ENCODE measurements at regions not wholly inside any gene's neighbourhood (a gene's known extent, or its start where the extent isn't known, plus 50 kb on each side); places are given as distances from the start of the nearest gene placed in this dataset.

DNA sequence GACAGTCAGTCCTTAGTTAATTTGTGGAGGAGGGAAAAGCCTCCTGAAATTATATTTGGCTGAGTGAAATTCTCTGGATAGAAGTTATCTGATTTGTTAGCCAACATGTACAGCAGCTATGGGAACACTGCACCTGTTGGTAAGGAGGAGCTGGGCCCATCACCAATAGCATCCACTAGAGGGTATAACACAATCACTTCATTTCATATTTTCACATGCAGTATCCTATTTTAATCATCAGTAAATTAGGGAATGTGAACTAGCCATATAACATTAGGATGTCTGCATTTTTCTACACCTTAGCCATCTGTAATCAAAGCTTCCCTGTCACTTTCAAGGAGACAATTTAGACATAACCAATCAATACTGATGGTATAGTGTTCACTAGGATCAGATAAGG lies 818.4 kb upstream of the CDH2 start:
- CTCF ChIA-PET = no interaction called here
- no peak overlapping the region for H3K27ac Mint-ChIP-seq

DNA sequence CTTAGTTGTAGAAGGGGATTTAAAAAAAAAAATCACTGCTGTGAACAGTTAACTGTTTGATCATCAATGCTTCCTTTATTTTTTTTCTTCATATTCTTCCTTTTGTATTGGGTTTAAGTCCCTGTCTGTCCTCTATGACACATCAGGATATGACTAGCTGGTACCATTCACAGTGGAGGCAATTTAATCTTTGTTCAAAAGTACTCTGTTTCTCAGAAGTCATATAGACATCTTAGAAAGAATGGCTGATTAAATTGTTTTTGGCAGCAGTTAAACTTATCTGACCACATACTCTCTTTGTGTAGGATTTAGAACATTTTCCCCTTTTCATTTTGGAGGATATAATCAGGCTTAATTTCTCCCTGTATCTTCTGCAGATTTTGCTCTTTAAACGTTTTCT lies 807.8 kb upstream of the CDH2 start:
- POLR2A ChIA-PET = no interaction called here

More for the DNA sequence above, 818.4 kb upstream of the CDH2 start:
- DNase-seq = no peak
- Mint-ChIP-seq H3K27me3 (ENCODE audit: low read depth) (no peaks in the 10 kb centered on the region), H3K9me3 (ENCODE audit: insufficient read depth) (peaks cover 11% of the 10 kb centered on the region), H3K4me1 (ENCODE audit: low read depth) (no peaks in the 10 kb centered on the region), H3K4me3 (no peak overlapping the region), H3K36me3 (ENCODE audit: low read depth) (no peaks in the 10 kb centered on the region)
- no peak for ATAC-seq
- POLR2A ChIA-PET = no interaction called here

DNA sequence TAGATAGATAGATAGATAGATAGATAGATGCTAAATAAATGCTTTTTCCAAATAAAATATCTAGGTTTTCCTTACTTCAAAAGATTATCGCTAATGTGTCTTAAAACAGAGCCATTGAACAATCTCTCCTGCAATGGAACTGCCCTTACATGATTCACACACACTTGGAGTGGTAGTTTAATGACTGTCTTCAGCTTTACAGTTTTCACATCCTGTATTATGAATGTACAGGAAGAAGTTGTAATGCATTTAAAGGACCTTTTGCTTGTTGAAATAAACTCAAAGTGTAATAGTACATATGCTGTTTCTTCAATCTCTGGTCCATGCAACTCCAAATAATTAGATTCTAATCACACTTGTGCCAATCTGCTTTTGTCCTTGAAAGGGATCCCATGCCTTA lies 797.6 kb upstream of the CDH2 start:
- CTCF ChIA-PET = no interaction called here
- Mint-ChIP-seq H3K27me3 (ENCODE audit: low read depth) (no peaks in the 10 kb centered on the region), H3K36me3 (ENCODE audit: low read depth) (no peaks in the 10 kb centered on the region), H3K9me3 (ENCODE audit: insufficient read depth) (peaks cover 41% of the 10 kb centered on the region), H3K4me1 (ENCODE audit: low read depth) (no peaks in the 10 kb centered on the region), H3K27ac (no peak overlapping the region), H3K4me3 (no peak overlapping the region)
- ATAC-seq = no peak
- DNase-seq = no peak
- POLR2A ChIA-PET = no interaction called here

More for the DNA sequence above, 807.8 kb upstream of the CDH2 start:
- Mint-ChIP-seq H3K27ac (no peak overlapping the region), H3K9me3 (ENCODE audit: insufficient read depth) (peaks cover 13% of the 10 kb centered on the region), H3K36me3 (ENCODE audit: low read depth) (no peaks in the 10 kb centered on the region), H3K4me1 (ENCODE audit: low read depth) (no peaks in the 10 kb centered on the region), H3K4me3 (no peak overlapping the region), H3K27me3 (ENCODE audit: low read depth) (no peaks in the 10 kb centered on the region)
- CTCF ChIA-PET = no interaction called here
- DNase-seq (no peak), ATAC-seq (no peak)

DNA sequence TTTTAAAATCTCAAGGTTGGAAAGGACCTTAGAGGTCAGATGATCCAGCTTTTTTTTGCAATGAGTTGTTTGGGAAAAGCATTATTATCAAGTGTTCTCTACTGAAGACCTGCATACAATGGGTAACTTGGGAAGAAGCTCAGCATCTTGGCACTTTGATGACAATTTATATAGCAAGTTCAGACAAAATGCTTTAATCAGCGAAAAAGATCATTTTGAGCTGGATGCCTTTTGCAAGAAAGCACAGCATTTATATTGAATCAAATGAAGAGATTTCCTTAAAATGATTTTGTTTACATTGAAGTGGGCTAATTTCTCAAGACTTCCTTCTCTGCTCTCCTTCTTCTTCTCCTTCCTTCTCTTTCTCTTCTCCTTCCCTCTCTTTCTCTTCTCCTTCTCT lies 796.4 kb upstream of the CDH2 start:
- Mint-ChIP-seq H3K36me3 (ENCODE audit: low read depth) (no peaks in the 10 kb centered on the region), H3K4me3 (no peak overlapping the region), H3K4me1 (ENCODE audit: low read depth) (no peaks in the 10 kb centered on the region), H3K9me3 (ENCODE audit: insufficient read depth) (peaks cover 41% of the 10 kb centered on the region), H3K27ac (no peak overlapping the region), H3K27me3 (ENCODE audit: low read depth) (no peaks in the 10 kb centered on the region)
- ChIA-PET CTCF (no interaction called here), POLR2A (no interaction called here)
- DNase-seq (no peak), ATAC-seq (no peak)

DNA sequence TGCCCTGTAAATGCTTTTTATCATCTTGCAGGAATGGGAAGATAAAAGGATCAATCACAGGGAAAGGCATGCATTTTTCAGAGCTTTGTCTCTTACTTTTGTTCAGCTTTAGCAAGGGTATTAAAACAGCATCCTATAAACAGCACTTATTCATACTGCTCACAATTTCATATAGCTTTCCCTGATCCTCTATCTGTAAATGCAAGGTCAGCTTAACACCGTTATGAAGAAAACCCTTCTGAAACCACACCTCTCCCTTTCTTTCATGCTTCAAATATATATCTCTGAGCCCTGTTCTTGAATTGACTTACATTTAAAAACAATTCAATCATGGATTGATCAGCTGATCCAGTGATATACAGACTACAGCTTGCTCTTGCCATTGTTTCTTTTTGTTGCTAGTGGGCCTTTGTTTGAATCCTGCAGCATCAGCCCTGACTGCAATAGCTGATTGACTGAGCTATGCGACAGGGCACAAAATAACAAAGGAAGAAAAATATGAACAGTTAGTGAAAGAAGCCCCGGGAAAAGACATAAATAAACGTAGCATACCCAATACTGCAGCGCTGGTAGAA lies 795.5 kb upstream of the CDH2 start:
- Mint-ChIP-seq H3K36me3 (ENCODE audit: low read depth) (no peaks in the 10 kb centered on the region), H3K4me1 (ENCODE audit: low read depth) (no peaks in the 10 kb centered on the region), H3K4me3 (no peak overlapping the region), H3K9me3 (ENCODE audit: insufficient read depth) (peaks cover 34% of the 10 kb centered on the region), H3K27ac (no peak overlapping the region), H3K27me3 (ENCODE audit: low read depth) (no peaks in the 10 kb centered on the region)
- ChIA-PET POLR2A (no interaction called here), CTCF (no interaction called here)
- ATAC-seq (no peak), DNase-seq (no peak)

DNA sequence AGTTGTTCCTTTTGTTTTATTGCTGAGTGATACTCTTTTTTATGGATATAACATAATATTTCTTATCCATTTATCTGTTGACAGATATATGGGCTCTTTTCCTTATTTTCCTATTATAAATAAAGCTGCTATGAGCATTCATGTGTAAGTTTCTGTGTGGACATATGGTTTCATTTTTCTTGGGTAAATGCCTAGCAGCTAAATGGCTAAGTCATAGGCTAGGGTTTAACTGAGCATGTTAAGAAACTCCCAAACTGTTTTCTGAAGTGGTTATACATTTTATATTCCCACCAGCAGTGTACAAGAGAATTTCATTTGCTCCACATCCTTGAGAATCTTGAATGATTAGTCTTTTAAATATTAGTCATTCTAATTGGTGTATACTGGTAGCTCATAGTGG lies 786.6 kb upstream of the CDH2 start:
- Mint-ChIP-seq H3K4me1 (ENCODE audit: low read depth) (no peaks in the 10 kb centered on the region), H3K27ac (no peak overlapping the region), H3K9me3 (ENCODE audit: insufficient read depth) (peaks cover 11% of the 10 kb centered on the region), H3K27me3 (ENCODE audit: low read depth) (no peaks in the 10 kb centered on the region), H3K36me3 (ENCODE audit: low read depth) (no peaks in the 10 kb centered on the region), H3K4me3 (no peak overlapping the region)
- ATAC-seq = no peak
- CTCF ChIA-PET = no interaction called here
- no peak for DNase-seq
- POLR2A ChIA-PET = no interaction called here

DNA sequence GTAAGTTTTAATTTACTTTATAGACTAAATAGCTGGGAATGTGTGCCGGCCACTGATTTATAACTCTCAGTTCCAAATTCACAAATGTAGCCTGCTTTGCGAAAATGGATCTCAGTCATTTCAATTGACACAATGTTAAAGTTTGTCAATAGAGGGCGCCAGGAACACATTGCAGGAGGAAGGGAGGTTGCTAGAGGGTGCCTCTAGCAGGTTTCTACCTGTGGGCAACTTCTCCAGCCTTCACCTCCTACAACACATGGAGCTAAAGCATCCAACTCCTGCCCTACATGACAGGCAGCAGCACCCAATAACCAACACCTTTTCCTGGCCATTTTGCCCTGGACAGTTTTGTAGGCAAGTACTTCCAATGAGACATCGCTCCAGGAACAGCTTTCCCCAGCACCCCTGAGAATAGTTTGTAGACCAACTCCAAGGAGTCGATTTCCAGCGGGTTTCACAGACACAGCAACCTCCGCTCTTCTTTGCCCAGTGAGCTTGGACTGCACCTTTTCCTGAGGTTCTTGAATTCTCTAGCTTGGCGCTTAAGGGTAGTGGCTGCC lies 784.8 kb upstream of the CDH2 start:
- H3K9me3 Mint-ChIP-seq (ENCODE audit: insufficient read depth) = peaks cover 6% of the 10 kb centered on the region
- no peak for DNase-seq
- H3K4me1 Mint-ChIP-seq (ENCODE audit: low read depth) = no peaks in the 10 kb centered on the region
- no peaks in the 10 kb centered on the region for H3K36me3 Mint-ChIP-seq (ENCODE audit: low read depth)
- no peak overlapping the region for H3K27ac Mint-ChIP-seq
- no peak for ATAC-seq
- H3K4me3 Mint-ChIP-seq = no peak overlapping the region
- POLR2A ChIA-PET = no interaction called here
- no peaks in the 10 kb centered on the region for H3K27me3 Mint-ChIP-seq (ENCODE audit: low read depth)
- CTCF ChIA-PET = no interaction called here

DNA sequence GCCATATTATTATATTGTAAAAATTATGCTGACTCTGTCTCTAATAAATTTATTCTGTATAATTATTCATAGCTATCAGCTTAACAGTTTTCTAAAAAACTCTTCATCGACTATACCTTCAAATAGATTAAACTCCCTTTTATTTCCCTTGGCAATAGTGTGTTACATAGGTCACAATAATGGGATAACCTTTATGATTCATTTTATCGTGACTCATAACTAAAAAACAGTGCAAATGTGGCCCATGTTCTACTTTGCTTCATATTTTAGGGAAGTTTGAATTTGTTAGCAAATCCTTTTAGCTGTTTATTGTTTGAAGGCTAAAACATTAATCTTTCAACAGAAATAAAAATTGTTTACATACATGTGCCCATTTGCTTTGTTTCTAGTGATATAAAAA lies 783.2 kb upstream of the CDH2 start:
- Mint-ChIP-seq H3K4me3 (no peak overlapping the region), H3K4me1 (ENCODE audit: low read depth) (no peaks in the 10 kb centered on the region), H3K27me3 (ENCODE audit: low read depth) (no peaks in the 10 kb centered on the region), H3K27ac (no peak overlapping the region), H3K36me3 (ENCODE audit: low read depth) (no peaks in the 10 kb centered on the region), H3K9me3 (ENCODE audit: insufficient read depth) (peaks cover 6% of the 10 kb centered on the region)
- ATAC-seq (no peak), DNase-seq (no peak)
- ChIA-PET CTCF (no interaction called here), POLR2A (no interaction called here)

DNA sequence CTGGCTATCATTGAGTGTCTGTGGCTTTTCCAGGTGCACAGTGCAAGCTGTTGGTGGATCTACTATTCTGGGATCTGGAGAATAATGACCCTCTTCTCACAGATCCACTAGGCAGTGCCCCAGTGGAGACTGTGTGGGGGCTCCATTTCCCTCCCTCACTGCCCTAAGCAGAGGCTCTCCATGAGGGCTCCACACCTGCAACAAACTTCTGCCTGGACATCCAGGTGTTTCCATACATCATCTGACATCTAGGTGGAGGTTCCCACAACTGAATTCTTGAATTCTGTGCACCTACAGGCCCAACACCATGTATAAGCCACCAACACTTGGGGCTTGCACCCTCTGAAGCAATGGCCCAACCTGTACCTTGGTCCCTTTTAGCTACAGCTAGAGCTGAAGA lies 775.4 kb upstream of the CDH2 start:
- Mint-ChIP-seq H3K4me1 (ENCODE audit: low read depth) (no peaks in the 10 kb centered on the region), H3K36me3 (ENCODE audit: low read depth) (no peaks in the 10 kb centered on the region)

DNA sequence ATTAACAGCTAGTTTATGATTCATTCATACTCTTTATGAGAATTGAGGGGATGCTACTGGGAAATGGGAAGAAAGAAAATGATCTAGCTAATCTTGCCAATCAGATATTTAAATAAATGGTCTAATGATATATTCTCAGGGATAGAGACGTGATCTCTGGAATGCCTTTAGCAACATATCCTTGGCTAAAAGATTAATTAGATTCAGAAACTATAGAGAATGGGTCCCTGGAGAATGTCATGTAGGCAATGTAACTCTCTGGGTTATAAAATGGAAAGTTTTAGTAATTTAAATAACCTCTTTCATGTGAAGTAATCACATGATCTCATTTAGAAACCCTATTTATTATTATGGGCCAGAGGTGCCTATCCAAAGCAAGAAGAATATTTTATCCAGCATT lies 771.0 kb upstream of the CDH2 start:
- no peak overlapping the region for H3K4me3 Mint-ChIP-seq
- peaks cover 8% of the 10 kb centered on the region for H3K9me3 Mint-ChIP-seq (ENCODE audit: insufficient read depth)
- POLR2A ChIA-PET = no interaction called here
- ATAC-seq (no peak), DNase-seq (no peak)
- no peaks in the 10 kb centered on the region for H3K4me1 Mint-ChIP-seq (ENCODE audit: low read depth)
- H3K27me3 Mint-ChIP-seq (ENCODE audit: low read depth) = no peaks in the 10 kb centered on the region
- no peak overlapping the region for H3K27ac Mint-ChIP-seq
- CTCF ChIA-PET = no interaction called here
- no peaks in the 10 kb centered on the region for H3K36me3 Mint-ChIP-seq (ENCODE audit: low read depth)

More for the DNA sequence above, 775.4 kb upstream of the CDH2 start:
- Mint-ChIP-seq H3K27me3 (ENCODE audit: low read depth) (no peaks in the 10 kb centered on the region), H3K9me3 (ENCODE audit: insufficient read depth) (peaks cover 15% of the 10 kb centered on the region), H3K4me3 (no peak overlapping the region), H3K27ac (no peak overlapping the region)
- ChIA-PET CTCF (no interaction called here), POLR2A (no interaction called here)
- no peak for DNase-seq
- no peak for ATAC-seq

DNA sequence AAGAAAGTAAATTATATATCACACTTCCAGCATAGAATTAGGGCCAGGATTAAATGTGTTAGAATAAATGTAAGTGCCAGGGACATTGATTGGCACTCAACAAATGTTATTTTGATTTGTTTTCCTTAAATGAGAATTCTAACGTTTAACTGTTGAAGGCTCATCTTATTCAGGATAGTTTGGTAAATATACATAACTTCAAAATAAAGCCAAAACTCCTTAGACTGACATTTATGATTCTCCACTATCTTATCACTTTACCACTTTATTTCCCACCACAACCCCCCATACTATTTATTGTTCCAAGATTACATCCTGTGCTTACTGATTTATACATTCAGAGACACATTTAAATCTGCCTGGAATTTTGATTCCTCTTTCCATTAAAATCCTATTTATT lies 769.5 kb upstream of the CDH2 start:
- POLR2A ChIA-PET = no interaction called here
- Mint-ChIP-seq H3K4me1 (ENCODE audit: low read depth) (no peaks in the 10 kb centered on the region), H3K9me3 (ENCODE audit: insufficient read depth) (no peaks in the 10 kb centered on the region), H3K4me3 (no peak overlapping the region), H3K36me3 (ENCODE audit: low read depth) (no peaks in the 10 kb centered on the region), H3K27me3 (ENCODE audit: low read depth) (no peaks in the 10 kb centered on the region), H3K27ac (no peak overlapping the region)
- ATAC-seq = no peak
- DNase-seq = no peak
- CTCF ChIA-PET = no interaction called here

DNA sequence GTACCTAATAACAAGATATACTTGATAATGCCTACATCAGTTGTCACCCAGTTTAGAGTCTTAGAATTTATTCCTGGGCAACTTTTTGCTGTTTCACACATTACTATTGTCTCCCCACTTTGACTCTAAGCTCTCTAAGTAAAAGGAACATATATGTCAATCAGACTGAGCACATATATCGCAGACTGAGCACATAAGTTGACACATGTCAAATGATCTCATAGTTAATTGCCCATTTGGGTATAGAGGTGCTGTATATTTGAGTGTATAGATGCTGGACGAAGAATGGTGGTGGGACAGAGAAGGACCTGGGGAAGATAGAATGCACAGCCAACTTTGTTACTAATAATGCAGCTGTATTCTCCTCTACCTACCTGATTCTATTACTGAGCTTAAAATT lies 746.0 kb upstream of the CDH2 start:
- ATAC-seq (no peak), DNase-seq (no peak)
- ChIA-PET POLR2A (no interaction called here), CTCF (no interaction called here)
- H3K9me3 Mint-ChIP-seq (ENCODE audit: insufficient read depth) = peaks cover 12% of the 10 kb centered on the region
- H3K4me3 Mint-ChIP-seq = no peak overlapping the region
- H3K36me3 Mint-ChIP-seq (ENCODE audit: low read depth) = no peaks in the 10 kb centered on the region
- H3K27me3 Mint-ChIP-seq (ENCODE audit: low read depth) = no peaks in the 10 kb centered on the region
- H3K4me1 Mint-ChIP-seq (ENCODE audit: low read depth) = no peaks in the 10 kb centered on the region
- no peak overlapping the region for H3K27ac Mint-ChIP-seq

DNA sequence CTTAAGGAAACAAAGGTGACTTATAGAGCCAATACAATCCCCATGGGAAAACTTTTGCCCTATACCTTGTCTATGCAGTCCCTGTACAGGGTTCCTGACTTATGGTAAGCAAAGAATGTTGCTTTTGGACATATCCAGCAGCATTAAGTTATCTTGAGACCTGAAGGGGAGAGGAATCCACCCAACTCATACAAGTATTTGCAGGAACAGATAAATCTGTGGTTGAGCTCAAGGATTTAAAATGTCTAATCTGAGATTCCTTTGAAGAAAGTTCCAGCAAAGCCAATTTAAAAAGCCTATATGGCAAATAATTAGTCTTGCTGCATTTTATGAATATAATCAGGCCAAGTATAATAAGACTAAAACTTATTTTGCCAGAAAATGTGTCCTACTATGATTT lies 739.5 kb upstream of the CDH2 start:
- ATAC-seq (no peak), DNase-seq (no peak)
- Mint-ChIP-seq H3K4me1 (ENCODE audit: low read depth) (no peaks in the 10 kb centered on the region), H3K9me3 (ENCODE audit: insufficient read depth) (peaks cover 27% of the 10 kb centered on the region), H3K27me3 (ENCODE audit: low read depth) (no peaks in the 10 kb centered on the region), H3K27ac (no peak overlapping the region), H3K4me3 (no peak overlapping the region), H3K36me3 (ENCODE audit: low read depth) (no peaks in the 10 kb centered on the region)
- CTCF ChIA-PET = no interaction called here
- POLR2A ChIA-PET = no interaction called here

Measured in activated CD8-positive, alpha-beta T cell treated with anti-CD3 and anti-CD28 coated beads, Interleukin-2, amount 10 ng/mL, durations not matched to agents 7 days and 5 days (primary cell).